Gastroesophageal sphincter (tissue), 3 donors: ENCODE measurements at regions not wholly inside any gene's neighbourhood (a gene's known extent, or its start where the extent isn't known, plus 50 kb on each side); places are given as distances from the start of the nearest gene placed in this dataset.

Experiments
- CTCF ChIP-seq, 4 experiments: fragments of 200-600 bp in 2 of 4; fragments of 450-650 bp in 2 of 4; sonication (generic) in 1 of 4; IDR thresholded peaks; one replicate each; pipeline ENCODE4 v1.5.1; 2017 to 2019; ENCODE audit warnings: antibody characterized with exemption in 4 of 4, mild to moderate bottlenecking in 2 of 4, moderate library complexity in 2 of 4
- EP300 ChIP-seq: sonication (generic); formaldehyde crosslinking; IDR thresholded peaks from one replicate; pipeline ENCODE4 v1.6.1; 2017; ENCODE audit warnings: antibody characterized with exemption, mild to moderate bottlenecking
- POLR2AphosphoS5 ChIP-seq: sonication (generic); formaldehyde crosslinking; IDR thresholded peaks from one replicate; pipeline ENCODE4 v1.6.1; 2017; ENCODE audit warnings: antibody characterized with exemption

GRCh38 chr7:36775061-36775620 is 50.8 kb upstream of the AOAH start:
- TF ChIP-seq CTCF (IDR thresholded peaks at IDR 0.05) (no peak), EP300 (no peak), POLR2AphosphoS5 (no peak)
